ENCODE measurements at regions not wholly inside any gene's neighbourhood (a gene's known extent, or its start where the extent isn't known, plus 50 kb on each side); places are given as distances from the start of the nearest gene placed in this dataset.

DNA sequence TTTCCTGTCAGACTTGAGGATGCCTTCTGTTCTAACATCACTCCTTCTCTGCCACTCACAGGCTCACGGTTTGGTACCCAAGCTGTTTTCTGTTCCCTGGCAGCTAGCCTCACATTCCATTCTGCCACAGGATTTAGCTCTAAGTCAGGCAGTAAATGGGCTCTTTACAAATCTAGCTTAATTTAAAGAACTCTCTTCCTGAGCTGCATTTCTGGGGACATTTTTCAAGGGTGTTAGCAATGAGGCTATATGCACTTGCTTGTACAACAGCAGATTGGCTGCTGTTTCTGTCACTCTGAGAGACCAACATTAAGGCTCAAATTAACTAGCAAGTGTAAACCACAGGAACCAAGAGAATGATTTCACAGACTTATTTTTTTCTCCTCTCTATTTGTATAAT is 337.8 kb upstream of the NOCT start:
- Mint-ChIP-seq H3K27ac (no peak overlapping the region), H3K36me3 (ENCODE audit: low read depth) (no peaks in the 10 kb centered on the region), H3K4me3 (no peak overlapping the region), H3K9me3 (no peaks in the 10 kb centered on the region), H3K4me1 (ENCODE audit: low read depth) (peaks cover 9% of the 10 kb centered on the region), H3K27me3 (peaks cover 15% of the 10 kb centered on the region)
- intact Hi-C loops (cut with micrococcal nuclease): no loop called here

DNA sequence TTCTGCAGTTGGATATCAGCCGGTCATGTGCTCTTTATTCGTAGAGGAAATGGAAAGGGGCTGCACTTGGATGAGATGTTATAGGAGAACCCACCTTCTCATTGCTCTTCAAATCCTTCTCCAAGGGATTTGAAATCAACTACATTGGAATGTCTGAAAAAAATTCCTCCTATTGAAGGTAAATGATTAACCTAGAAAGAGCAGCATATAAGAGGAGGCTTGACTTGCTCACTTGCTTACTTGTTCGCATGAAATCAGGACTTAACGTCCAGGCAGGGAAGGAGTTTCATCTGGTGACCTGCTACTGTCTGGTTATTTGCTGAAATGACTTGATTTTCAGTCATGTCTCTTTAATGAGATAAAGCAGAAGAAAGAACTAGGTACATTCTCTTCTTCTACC is 338.4 kb upstream of the NOCT start:
- peaks cover 5% of the 10 kb centered on the region for H3K4me1 Mint-ChIP-seq (ENCODE audit: low read depth)
- H3K9me3 Mint-ChIP-seq: no peaks in the 10 kb centered on the region
- H3K27ac Mint-ChIP-seq: no peak overlapping the region
- H3K36me3 Mint-ChIP-seq (ENCODE audit: low read depth): no peaks in the 10 kb centered on the region
- no peak overlapping the region for H3K4me3 Mint-ChIP-seq
- intact Hi-C loops (cut with micrococcal nuclease): no loop called here
- H3K27me3 Mint-ChIP-seq: peaks cover 13% of the 10 kb centered on the region

DNA sequence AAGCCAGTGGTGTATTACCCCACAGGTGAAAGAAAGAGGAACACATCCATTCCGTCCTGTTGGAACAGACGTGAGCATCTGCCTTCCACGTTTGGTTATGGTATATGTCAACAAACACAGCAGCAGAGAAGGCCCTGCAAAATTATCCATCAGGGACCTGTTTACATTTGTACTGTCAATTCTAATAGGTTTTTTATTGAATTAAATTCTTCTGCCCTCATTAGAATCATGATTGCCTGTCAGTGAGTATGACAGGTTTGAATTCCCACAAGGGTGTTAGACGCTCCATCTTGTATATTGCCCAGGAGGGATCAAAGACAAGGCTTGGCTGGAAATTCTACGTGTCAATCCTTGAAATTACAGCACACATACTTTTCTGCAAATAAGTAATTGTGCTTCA is 339.9 kb upstream of the NOCT start:
- Mint-ChIP-seq H3K27ac (no peak overlapping the region), H3K27me3 (peaks cover 10% of the 10 kb centered on the region), H3K36me3 (ENCODE audit: low read depth) (no peaks in the 10 kb centered on the region), H3K4me3 (no peak overlapping the region), H3K9me3 (no peaks in the 10 kb centered on the region), H3K4me1 (ENCODE audit: low read depth) (peaks cover 5% of the 10 kb centered on the region)
- intact Hi-C loops (cut with micrococcal nuclease): no loop called here

DNA sequence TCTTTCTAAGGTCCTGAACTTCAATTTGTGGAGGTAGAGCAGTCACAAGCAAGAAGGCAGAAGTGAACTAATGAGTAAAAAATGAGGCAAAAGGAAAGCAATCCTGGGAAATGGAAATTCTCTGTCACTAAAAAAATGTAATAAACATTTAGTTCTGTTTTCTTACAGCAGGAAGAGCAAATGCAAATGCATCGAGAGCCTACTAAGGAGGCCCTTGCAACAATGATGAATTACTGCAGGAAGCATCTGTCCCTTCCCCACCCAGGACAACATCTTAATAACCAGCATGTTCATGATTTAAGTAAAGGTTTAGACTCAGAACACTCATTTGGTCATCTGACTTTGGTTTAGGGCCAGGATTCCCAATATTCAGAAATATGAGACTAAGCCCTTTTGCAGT is 341.4 kb upstream of the NOCT start:
- Mint-ChIP-seq H3K27ac (no peak overlapping the region), H3K36me3 (ENCODE audit: low read depth) (no peaks in the 10 kb centered on the region), H3K9me3 (no peaks in the 10 kb centered on the region), H3K27me3 (peaks cover 10% of the 10 kb centered on the region), H3K4me1 (ENCODE audit: low read depth) (peaks cover 5% of the 10 kb centered on the region), H3K4me3 (no peak overlapping the region)
- intact Hi-C loops (cut with micrococcal nuclease): no loop called here

DNA sequence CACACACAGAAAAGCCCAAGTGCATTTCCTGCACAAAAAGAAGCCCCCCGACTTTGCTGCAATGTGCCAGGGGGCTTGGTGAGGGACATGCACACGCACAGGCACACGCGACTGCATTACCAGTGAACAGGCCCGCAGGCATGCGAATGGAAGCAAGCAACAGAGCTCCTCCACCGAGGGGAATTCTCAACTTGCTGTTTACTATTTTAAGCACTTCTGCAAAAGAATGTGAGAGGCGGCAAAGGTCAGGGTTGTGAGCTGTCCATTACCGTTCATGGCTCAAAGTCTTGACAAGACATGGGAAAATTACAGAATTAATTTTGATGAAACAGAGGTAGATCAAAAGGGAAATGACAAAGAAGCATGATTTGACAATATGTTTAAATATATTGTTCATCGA is 342.5 kb upstream of the NOCT start:
- Mint-ChIP-seq H3K9me3 (no peaks in the 10 kb centered on the region), H3K27me3 (peaks cover 10% of the 10 kb centered on the region), H3K27ac (no peak overlapping the region), H3K36me3 (ENCODE audit: low read depth) (no peaks in the 10 kb centered on the region), H3K4me1 (ENCODE audit: low read depth) (peaks cover 5% of the 10 kb centered on the region), H3K4me3 (no peak overlapping the region)
- intact Hi-C loops (cut with micrococcal nuclease): no loop called here

DNA sequence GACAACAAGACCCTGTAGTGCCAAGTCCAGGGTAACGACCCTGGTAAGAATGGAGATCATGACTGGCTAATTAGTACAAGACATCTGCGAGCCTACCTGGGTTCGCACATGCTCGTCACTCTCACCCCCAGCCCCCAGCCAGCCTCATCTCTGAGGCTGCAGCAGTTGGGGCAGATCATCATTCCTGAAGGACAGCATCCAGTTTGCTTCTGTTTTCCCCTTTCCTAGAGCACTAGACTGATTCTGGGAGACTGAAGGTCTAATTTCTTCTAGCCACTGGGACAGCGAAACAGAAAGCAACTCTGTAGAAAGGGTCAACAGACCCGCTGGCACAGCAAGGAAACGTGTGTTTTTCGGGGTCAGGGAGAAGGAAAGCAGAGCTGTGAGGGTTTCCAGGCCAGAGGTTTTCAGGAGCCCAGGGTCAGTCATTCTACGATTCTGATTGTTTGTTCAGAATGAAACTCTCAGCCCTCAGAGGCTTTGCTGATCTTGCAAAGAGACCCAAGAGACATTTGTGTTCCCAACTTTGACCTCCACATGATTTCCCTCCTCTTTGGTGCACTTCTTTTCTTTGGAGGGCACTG is 343.1 kb upstream of the NOCT start:
- Mint-ChIP-seq H3K4me3 (no peak overlapping the region), H3K4me1 (ENCODE audit: low read depth) (peaks cover 5% of the 10 kb centered on the region), H3K27me3 (peaks cover 7% of the 10 kb centered on the region), H3K36me3 (ENCODE audit: low read depth) (no peaks in the 10 kb centered on the region), H3K27ac (no peak overlapping the region), H3K9me3 (no peaks in the 10 kb centered on the region)
- intact Hi-C loops (cut with micrococcal nuclease): no loop called here

DNA sequence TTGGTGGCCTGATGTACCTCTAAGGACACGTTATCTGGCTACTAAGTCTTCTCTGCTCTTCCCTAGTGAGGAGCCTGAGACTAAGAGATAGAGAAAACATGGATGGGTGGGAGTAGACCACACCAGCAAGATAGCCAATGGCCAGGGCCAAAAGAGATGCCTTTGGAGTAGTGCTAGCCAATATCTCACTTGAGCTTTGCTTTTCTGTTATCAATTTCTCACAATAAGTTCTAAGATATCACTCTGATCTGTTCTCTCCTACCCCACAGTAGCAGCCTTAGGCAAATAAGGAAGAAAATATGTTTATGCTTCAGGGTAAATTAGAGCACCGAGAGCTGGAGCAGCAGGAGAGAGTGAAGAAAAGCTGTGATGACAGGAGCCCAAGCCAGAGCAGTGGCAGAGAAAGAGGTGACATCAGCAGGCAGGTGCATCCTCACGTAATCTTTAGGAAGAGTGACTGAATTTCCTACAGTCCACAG is 343.9 kb upstream of the NOCT start:
- peaks cover 7% of the 10 kb centered on the region for H3K27me3 Mint-ChIP-seq
- H3K9me3 Mint-ChIP-seq: no peaks in the 10 kb centered on the region
- intact Hi-C loops (cut with micrococcal nuclease): no loop called here
- H3K4me3 Mint-ChIP-seq: no peak overlapping the region
- H3K4me1 Mint-ChIP-seq (ENCODE audit: low read depth): peaks cover 5% of the 10 kb centered on the region
- no peaks in the 10 kb centered on the region for H3K36me3 Mint-ChIP-seq (ENCODE audit: low read depth)
- H3K27ac Mint-ChIP-seq: no peak overlapping the region

DNA sequence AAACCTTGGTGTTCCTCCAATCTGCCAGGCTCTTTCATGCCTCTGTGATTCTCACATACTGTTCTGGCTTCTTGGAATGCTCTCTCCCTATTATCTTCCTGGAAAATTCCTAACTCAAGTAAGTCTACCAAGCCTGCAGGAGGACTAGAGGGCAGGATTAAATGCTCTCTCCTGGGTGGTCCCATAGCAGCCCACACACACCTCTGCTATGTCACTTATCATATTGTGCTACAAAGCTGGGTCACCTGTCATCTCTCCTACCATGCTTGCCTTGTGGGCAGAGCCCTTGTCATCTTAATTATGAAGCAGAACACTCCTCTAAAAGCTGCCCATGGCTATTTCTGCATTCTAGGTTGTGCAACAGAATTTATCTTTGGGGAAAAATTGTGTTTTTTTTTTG is 344.5 kb upstream of the NOCT start:
- H3K36me3 Mint-ChIP-seq (ENCODE audit: low read depth): no peaks in the 10 kb centered on the region
- intact Hi-C loops (cut with micrococcal nuclease): no loop called here
- H3K4me1 Mint-ChIP-seq (ENCODE audit: low read depth): peaks cover 5% of the 10 kb centered on the region
- peaks cover 7% of the 10 kb centered on the region for H3K27me3 Mint-ChIP-seq
- H3K27ac Mint-ChIP-seq: no peak overlapping the region
- no peaks in the 10 kb centered on the region for H3K9me3 Mint-ChIP-seq
- H3K4me3 Mint-ChIP-seq: no peak overlapping the region

DNA sequence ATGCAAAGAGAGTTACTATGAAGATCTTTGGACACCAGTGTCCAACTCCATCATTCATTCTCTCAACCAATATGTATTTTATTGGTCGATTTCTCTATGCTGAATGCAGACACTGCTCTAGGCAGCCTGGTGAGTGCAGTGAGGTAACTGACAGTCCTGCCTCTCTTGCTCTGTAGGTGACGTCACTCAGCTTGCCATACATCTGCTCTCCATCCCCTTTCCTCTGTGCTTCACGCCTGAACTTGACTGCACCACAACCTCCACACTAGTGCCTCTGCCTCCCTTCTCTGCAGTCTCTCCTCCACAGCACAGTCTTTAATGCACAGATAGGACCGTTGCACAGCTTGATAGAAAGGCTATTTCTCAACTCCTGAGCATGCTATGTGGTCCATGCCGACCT is 344.9 kb upstream of the NOCT start:
- Mint-ChIP-seq H3K36me3 (ENCODE audit: low read depth) (no peaks in the 10 kb centered on the region), H3K27me3 (peaks cover 7% of the 10 kb centered on the region), H3K27ac (no peak overlapping the region), H3K4me1 (ENCODE audit: low read depth) (peaks cover 5% of the 10 kb centered on the region), H3K4me3 (no peak overlapping the region), H3K9me3 (no peaks in the 10 kb centered on the region)
- intact Hi-C loops (cut with micrococcal nuclease): no loop called here

DNA sequence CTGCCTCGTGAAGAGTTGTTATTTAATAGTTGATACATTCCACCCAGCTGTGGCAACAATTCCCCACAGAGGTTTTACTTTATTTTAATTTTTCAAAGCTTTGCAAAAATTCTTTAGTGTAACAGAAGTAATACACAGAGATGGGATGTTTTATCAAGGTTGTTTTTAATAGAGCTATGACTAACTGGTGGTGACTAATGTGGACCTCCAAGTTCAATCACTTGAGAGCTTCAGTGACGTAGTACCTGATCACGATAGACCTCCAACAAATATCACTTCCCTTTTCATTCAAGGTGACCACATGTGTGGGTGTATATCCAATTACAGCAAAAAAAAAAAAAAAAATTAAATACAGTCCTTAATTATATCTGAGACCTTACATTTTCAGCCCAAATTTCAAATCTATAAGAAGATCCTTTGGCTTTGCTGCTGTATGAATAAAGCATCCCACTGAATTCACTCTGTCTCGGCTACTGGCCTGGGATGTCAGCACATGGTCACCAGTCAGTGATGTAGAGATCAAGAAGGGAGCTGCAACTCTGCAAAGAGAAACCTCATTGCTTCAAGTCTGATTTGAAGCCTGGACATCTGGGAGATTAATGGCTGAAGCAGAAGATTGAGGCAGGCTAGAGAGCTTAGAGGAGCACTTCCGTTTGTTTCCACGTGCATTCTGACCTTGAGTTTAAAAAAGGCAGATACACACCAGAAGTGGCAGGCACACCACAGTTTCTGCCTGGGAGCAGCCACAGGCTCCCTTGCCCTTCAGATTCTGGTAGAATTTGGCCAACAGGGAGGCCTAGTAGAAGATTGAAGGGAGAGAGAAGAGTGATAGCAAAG is 345.9 kb upstream of the NOCT start:
- no peaks in the 10 kb centered on the region for H3K36me3 Mint-ChIP-seq (ENCODE audit: low read depth)
- peaks cover 5% of the 10 kb centered on the region for H3K4me1 Mint-ChIP-seq (ENCODE audit: low read depth)
- H3K9me3 Mint-ChIP-seq: no peaks in the 10 kb centered on the region
- intact Hi-C loops (cut with micrococcal nuclease): no loop called here
- H3K27ac Mint-ChIP-seq: no peak overlapping the region
- no peak overlapping the region for H3K4me3 Mint-ChIP-seq
- peaks cover 7% of the 10 kb centered on the region for H3K27me3 Mint-ChIP-seq

DNA sequence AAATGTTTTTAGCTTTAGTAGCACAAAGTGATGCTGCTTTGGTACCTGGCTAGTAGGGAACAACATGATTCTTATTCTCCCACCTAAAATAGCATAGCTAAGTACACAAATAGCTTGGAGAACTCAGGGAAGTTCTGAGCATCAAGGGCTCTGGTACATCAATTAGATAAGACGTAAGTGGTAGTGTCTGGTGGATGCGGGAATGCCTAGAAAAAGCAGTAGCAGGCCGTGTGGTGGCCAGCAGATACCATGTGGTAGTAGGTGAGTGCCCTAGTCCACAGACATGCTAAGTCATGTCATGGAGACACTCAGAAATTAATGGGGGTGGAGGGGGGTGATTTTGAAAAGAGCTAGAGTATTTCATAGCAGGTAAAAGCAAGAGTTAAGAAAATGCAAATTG is 347.3 kb upstream of the NOCT start:
- Mint-ChIP-seq H3K27ac (no peak overlapping the region), H3K4me1 (ENCODE audit: low read depth) (no peaks in the 10 kb centered on the region), H3K27me3 (peaks cover 7% of the 10 kb centered on the region), H3K9me3 (no peaks in the 10 kb centered on the region), H3K36me3 (ENCODE audit: low read depth) (no peaks in the 10 kb centered on the region), H3K4me3 (no peak overlapping the region)
- intact Hi-C loops (cut with micrococcal nuclease): no loop called here

DNA sequence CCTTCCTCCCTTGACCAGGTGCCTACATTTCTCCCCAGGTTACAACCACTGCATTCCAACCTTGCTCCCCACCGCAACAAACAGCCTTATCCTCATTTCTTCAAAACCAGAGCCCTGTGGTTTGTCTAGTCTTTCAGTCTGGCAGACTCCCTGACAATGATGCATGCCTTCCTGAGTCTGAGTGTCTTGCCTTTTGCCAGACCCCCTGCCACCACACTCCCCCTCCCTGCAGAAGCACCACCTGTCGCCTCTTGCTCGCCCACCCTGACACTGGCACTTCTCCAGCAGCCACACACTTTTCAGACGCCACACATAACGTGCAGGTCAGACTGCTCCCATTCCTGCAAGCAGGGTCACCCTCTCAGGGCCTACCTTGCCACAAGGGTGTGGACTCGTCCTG is 349.2 kb upstream of the NOCT start:
- Mint-ChIP-seq H3K27ac (no peak overlapping the region), H3K4me1 (ENCODE audit: low read depth) (no peaks in the 10 kb centered on the region), H3K4me3 (no peak overlapping the region), H3K27me3 (no peaks in the 10 kb centered on the region), H3K9me3 (no peaks in the 10 kb centered on the region), H3K36me3 (ENCODE audit: low read depth) (no peaks in the 10 kb centered on the region)
- intact Hi-C loops (cut with micrococcal nuclease): no loop called here

DNA sequence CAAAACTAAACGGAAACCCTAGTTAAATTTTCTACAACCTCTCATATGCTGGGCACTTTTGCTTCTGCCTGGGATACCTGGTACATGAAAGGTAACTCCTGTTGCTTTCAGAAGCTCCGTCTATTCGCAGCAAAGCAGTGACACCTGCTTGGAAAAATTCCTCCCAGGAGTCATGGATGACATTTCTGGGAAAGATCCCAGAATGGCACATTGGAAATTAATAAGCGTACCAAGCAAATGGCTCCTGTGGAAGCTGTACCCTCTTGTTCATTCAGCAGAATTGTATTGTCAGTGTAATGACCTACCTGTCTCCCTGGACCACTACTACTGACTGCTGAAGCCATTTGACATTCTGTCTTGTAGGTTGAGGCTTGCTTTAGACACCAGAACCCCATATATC is 349.7 kb upstream of the NOCT start:
- Mint-ChIP-seq H3K4me3 (no peak overlapping the region), H3K4me1 (ENCODE audit: low read depth) (no peaks in the 10 kb centered on the region), H3K9me3 (no peaks in the 10 kb centered on the region), H3K36me3 (ENCODE audit: low read depth) (no peaks in the 10 kb centered on the region), H3K27ac (no peak overlapping the region), H3K27me3 (no peaks in the 10 kb centered on the region)
- intact Hi-C loops (cut with micrococcal nuclease): no loop called here

DNA sequence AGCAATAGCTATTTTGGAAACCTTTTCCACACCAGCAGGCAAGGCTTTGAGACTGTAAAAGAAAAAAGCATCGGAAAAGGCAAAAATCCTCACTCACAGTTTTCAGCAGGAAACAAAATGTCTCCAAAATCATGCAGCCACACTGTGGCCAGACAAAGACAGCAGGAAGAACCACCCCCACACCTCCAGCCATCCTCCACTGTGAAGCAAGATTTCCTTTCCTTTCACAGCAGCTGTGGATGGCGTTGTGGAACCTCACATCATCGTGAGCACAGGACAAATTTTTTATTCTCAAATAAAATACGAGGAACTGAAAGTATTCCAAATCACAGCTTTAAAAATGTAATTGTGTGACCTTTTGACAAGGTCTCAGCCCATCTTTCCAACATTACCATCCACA is 351.7 kb upstream of the NOCT start:
- Mint-ChIP-seq H3K27me3 (peaks cover 5% of the 10 kb centered on the region), H3K4me1 (ENCODE audit: low read depth) (no peaks in the 10 kb centered on the region), H3K4me3 (no peak overlapping the region), H3K36me3 (ENCODE audit: low read depth) (no peaks in the 10 kb centered on the region), H3K9me3 (no peaks in the 10 kb centered on the region), H3K27ac (no peak overlapping the region)
- intact Hi-C loops (cut with micrococcal nuclease): no loop called here

All from dendritic cell treated with granulocyte-macrophage colony-stimulating factor and Interleukin-4, amounts not matched to agents 40 ng/mL and 50 ng/mL, for 4 days (primary cell).